Vagina (tissue), 2 donors: ENCODE measurements at regions not wholly inside any gene's neighbourhood (a gene's known extent, or its start where the extent isn't known, plus 50 kb on each side); places are given as distances from the start of the nearest gene placed in this dataset.

Source experiments
- POLR2A ChIP-seq, 2 donors: fragments of 450-650 bp; IDR thresholded peaks; one replicate each; pipeline ENCODE4 v1.6.1; 2017; ENCODE audit warnings: antibody characterized with exemption in 2 of 2, mild to moderate bottlenecking in 2 of 2, moderate library complexity in 2 of 2
- POLR2AphosphoS5 ChIP-seq, 2 donors: sonication (generic); formaldehyde crosslinking; IDR thresholded peaks; one replicate each; pipeline ENCODE4 v1.9.0; 2017; ENCODE audit warnings: antibody characterized with exemption in 2 of 2, mild to moderate bottlenecking in 2 of 2, low read depth in 1 of 2; ENCODE audit not compliant: insufficient read depth in 1 of 2
- TF ChIP-seq, protein P1 (sequence below), 3 experiments: fragments of 450-650 bp in 2 of 3; fragments of 200-600 bp in 1 of 3; sonication (generic) in 1 of 3; IDR thresholded peaks; one replicate each; pipeline ENCODE4 v1.5.1; 2017 to 2019; ENCODE audit warnings: antibody characterized with exemption in 3 of 3, mild to moderate bottlenecking in 2 of 3, moderate library complexity in 2 of 3

DNA sequence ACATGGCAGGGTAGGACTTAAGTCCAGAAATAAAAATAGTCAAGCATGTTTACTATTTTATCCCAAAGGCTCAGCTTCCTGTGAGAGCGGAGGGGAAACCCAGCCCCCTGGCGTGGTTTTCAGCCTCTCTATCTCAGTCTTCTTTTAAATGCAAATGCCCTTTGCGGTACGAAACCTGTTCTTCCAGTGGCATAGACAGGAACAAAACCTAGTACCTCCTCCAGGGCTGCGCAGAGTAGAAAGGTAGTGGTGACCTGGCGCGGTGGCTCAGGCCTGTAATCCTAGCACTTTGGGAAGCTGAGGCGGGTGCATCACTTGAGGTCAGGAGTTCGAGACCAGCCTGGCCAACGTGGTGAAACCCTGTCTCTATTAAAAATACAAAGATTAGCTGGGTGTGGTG lies 181.3 kb upstream of the FOXK1 start:
- TF ChIP-seq, protein P1, sequence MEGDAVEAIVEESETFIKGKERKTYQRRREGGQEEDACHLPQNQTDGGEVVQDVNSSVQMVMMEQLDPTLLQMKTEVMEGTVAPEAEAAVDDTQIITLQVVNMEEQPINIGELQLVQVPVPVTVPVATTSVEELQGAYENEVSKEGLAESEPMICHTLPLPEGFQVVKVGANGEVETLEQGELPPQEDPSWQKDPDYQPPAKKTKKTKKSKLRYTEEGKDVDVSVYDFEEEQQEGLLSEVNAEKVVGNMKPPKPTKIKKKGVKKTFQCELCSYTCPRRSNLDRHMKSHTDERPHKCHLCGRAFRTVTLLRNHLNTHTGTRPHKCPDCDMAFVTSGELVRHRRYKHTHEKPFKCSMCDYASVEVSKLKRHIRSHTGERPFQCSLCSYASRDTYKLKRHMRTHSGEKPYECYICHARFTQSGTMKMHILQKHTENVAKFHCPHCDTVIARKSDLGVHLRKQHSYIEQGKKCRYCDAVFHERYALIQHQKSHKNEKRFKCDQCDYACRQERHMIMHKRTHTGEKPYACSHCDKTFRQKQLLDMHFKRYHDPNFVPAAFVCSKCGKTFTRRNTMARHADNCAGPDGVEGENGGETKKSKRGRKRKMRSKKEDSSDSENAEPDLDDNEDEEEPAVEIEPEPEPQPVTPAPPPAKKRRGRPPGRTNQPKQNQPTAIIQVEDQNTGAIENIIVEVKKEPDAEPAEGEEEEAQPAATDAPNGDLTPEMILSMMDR (IDR thresholded peaks at IDR 0.05): no peak
- no peak for TF ChIP-seq POLR2A (IDR thresholded peaks at IDR 0.05)
- no peak for TF ChIP-seq POLR2AphosphoS5 (IDR thresholded peaks at IDR 0.05; ENCODE audit: insufficient read depth in 1 of 2, low read depth in 1 of 2)
